HL-60 (cell line): ENCODE measurements at regions not wholly inside any gene's neighbourhood (a gene's known extent, or its start where the extent isn't known, plus 50 kb on each side); places are given as distances from the start of the nearest gene placed in this dataset.
"Not testable (repeated sequence)": the region's sequence is repeated elsewhere in the genome, so short reads cannot be mapped to it uniquely, and the experiment has no call there.

Experiments
- DNase-seq, 2 experiments: peaks; one replicate each; pipeline ENCODE4 v3.0.0-alpha.2; 2010 to 2020; ENCODE audit warnings: low read depth in 1 of 2, low spot score in 1 of 2
- H3K27ac ChIP-seq: fragments of 250-450 bp; sonication (Bioruptor Pico); replicated peaks from 2 replicates; pipeline ENCODE4 v1.5.1; 2020; ENCODE audit warnings: mild to moderate bottlenecking, moderate library complexity
- H3K27me3 ChIP-seq: fragments of 250-450 bp; sonication (Bioruptor Pico); 2 replicates; pipeline ENCODE4 v1.5.1; 2021; ENCODE audit warnings: mild to moderate bottlenecking, moderate library complexity; ENCODE audit not compliant: insufficient read depth, poor library complexity, severe bottlenecking
- H3K4me3 ChIP-seq: replicated peaks from 2 replicates; pipeline ENCODE4 v1.5.1; 2011; ENCODE audit warnings: mild to moderate bottlenecking, control low read depth, low read length; ENCODE audit not compliant: insufficient read depth
- CTCF ChIP-seq: IDR thresholded peaks from one replicate; pipeline ENCODE4 v1.5.1; 2011; ENCODE audit warnings: low read length, control low read depth, inconsistent platforms; ENCODE audit not compliant: insufficient read depth
- GABPA ChIP-seq: IDR thresholded peaks from 2 replicates; pipeline ENCODE4 v1.6.1; 2012; ENCODE audit warnings: low read depth
- POLR2AphosphoS5 ChIP-seq: IDR thresholded peaks from 2 replicates; pipeline ENCODE4 v1.6.1; 2012; ENCODE audit warnings: low read depth
- REST ChIP-seq: IDR thresholded peaks from 2 replicates; pipeline ENCODE4 v1.6.1; 2012; ENCODE audit warnings: low read depth; ENCODE audit not compliant: insufficient replicate concordance
- SPI1 ChIP-seq: IDR thresholded peaks from 2 replicates; pipeline ENCODE4 v1.6.1; 2012; ENCODE audit warnings: low read depth, mild to moderate bottlenecking, borderline replicate concordance

DNA sequence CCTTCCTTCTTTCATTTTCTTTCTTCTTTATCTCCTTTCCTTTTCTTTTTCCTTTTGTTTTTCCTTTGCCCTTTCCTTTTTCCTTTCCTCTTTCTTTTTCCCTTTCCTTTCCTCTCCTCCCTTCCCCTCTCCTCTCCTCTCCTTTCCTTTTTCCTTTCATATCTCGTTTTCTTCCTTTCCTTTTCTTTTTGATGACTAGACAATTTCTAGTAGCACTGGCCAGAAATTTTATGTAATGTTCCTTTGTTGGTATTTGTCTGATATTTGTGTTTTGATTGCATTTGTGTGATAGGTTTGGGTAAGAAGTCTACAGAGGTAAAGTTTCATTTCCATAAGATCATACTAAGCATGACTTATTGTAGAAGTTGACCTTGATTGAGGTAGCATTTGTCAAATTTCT, 1722.9 kb upstream of the IGFBP7 start:
- no peak for TF ChIP-seq GABPA
- TF ChIP-seq CTCF: no peak
- TF ChIP-seq POLR2AphosphoS5: no peak
- no peak for TF ChIP-seq SPI1
- no peak for TF ChIP-seq REST
- Histone ChIP-seq H3K27ac (no peak overlapping the region), H3K27me3 (no peaks in the 10 kb centered on the region), H3K4me3 (no peak overlapping the region)
- no peak for DNase-seq

DNA sequence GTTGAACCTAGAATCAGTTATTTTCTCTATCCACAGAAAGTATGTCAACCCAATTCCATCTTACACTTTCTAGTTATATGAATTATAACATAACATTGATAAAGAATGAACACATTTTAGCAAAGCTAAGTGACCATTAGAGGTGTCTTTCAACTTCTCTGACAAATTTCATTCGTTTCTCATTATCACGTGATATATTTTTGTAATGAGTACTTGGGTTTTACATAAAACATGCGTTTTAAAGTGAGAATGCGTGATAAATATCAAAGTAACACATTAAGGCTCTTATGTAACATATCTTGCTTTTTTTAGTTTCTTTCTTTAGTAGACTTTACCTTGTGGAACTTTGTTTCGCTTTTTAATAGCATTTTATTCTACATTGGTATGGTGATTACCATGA, 1715.1 kb upstream of the IGFBP7 start:
- Histone ChIP-seq H3K27ac (no peak overlapping the region), H3K4me3 (no peak overlapping the region), H3K27me3 (no peaks in the 10 kb centered on the region)
- DNase-seq: no peak
- TF ChIP-seq REST: no peak

DNA sequence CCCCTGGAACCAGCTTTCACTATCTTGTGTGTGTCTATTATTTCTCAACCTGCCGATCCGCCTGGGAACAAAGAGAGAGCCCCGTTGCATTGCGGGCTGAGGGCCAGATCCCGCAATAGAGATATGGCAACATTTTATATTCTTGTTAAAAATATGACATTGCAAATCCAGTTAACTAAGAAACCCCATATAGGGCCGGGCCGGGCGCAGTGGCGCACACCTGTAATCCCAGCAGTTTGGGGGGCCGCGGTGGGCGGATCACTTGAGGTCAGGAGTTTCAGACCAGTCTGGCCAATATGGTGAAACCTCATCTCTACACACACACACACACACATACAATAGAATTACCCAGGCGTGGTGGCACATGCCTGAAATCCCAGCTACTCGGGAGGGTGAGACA, 1708.4 kb upstream of the IGFBP7 start:
- H3K27me3 ChIP-seq, H3K4me3 ChIP-seq, H3K27ac ChIP-seq, DNase-seq: not testable (repeated sequence)

DNA sequence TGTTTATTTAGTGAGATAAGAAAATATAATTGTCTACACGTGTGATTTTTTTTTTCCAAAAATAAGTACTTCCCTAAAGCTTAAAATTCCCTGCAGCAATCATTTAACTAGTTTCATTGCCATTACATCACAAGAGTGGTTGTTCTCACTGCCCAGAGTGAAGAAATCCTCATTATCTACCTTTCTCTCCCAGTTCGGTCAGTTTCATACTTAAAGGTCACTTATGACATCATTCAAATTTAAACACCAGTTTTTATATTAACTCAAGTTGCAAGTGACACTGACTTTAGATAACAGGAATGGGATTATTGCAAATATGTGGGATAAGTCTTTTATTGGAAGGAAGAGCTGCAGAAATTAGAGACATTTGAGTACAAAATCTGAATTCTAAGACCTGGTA, 1699.8 kb upstream of the IGFBP7 start:
- no peak overlapping the region for H3K27ac ChIP-seq
- no peak overlapping the region for H3K4me3 ChIP-seq
- no peak for DNase-seq
- no peaks in the 10 kb centered on the region for H3K27me3 ChIP-seq
- TF ChIP-seq GABPA (no peak), CTCF (no peak), SPI1 (no peak), POLR2AphosphoS5 (no peak), REST (no peak)
